H7 (cell line): ENCODE measurements at regions not wholly inside any gene's neighbourhood (a gene's known extent, or its start where the extent isn't known, plus 50 kb on each side); places are given as distances from the start of the nearest gene placed in this dataset.
A peak's percentile ranks its signal among the peaks of the same experiment; 100 is the strongest.

Experiments used
- DNase-seq: peaks from one replicate; pipeline ENCODE4 v3.0.0; 2012
- H3K27me3 ChIP-seq: 2 replicates; pipeline ENCODE4 v1.6.0; 2011; ENCODE audit warnings: mild to moderate bottlenecking, low read length; ENCODE audit not compliant: control insufficient read depth, insufficient read depth
- H3K36me3 ChIP-seq: replicated peaks from 2 replicates; pipeline ENCODE4 v1.5.1; 2011; ENCODE audit warnings: low read length; ENCODE audit not compliant: control insufficient read depth, insufficient read depth
- H3K4me3 ChIP-seq: 2 replicates; pipeline ENCODE4 v1.5.1; 2011; ENCODE audit warnings: low read depth, mild to moderate bottlenecking, control low read depth, low read length, moderate library complexity; ENCODE audit not compliant: insufficient read depth

GRCh38 chr17:71269201-71269600 lies 851.6 kb upstream of the SOX9 start:
- H3K36me3 ChIP-seq = no peaks in the 10 kb centered on the region
- no peak overlapping the region for H3K4me3 ChIP-seq
- no peak for DNase-seq
- no peaks in the 10 kb centered on the region for H3K27me3 ChIP-seq

- Histone ChIP-seq H3K4me3 (no peak overlapping the region), H3K27me3 (no peaks in the 10 kb centered on the region), H3K36me3 (no peaks in the 10 kb centered on the region)
- no peak for DNase-seq
These were observed 847.4 kb upstream of the SOX9 start for GRCh38 chr17:71273441-71273840.

- Histone ChIP-seq H3K36me3 (no peaks in the 10 kb centered on the region), H3K27me3 (no peaks in the 10 kb centered on the region), H3K4me3 (no peak overlapping the region)
- DNase-seq = no peak
These were observed 844.7 kb upstream of the SOX9 start for GRCh38 chr17:71276079-71276478.

- Histone ChIP-seq H3K36me3 (no peaks in the 10 kb centered on the region), H3K4me3 (no peak overlapping the region), H3K27me3 (peaks cover 34% of the 10 kb centered on the region)
- no peak for DNase-seq
These were observed 837.3 kb upstream of the SOX9 start for GRCh38 chr17:71283486-71283885.

- no peak overlapping the region for H3K4me3 ChIP-seq
- no peak for DNase-seq
- H3K36me3 ChIP-seq = no peaks in the 10 kb centered on the region
- peaks cover 37% of the 10 kb centered on the region for H3K27me3 ChIP-seq
These were observed 836.6 kb upstream of the SOX9 start for GRCh38 chr17:71284032-71284755.

- Histone ChIP-seq H3K27me3 (peaks cover 38% of the 10 kb centered on the region), H3K4me3 (no peak overlapping the region), H3K36me3 (no peaks in the 10 kb centered on the region)
- DNase-seq = peak; percentile 2
These were observed 834.2 kb upstream of the SOX9 start for GRCh38 chr17:71286625-71287024.

GRCh38 chr17:71287071-71287823 lies 833.6 kb upstream of the SOX9 start:
- peak; percentile 1 for DNase-seq
- no peak overlapping the region for H3K4me3 ChIP-seq
- peaks cover 38% of the 10 kb centered on the region for H3K27me3 ChIP-seq
- H3K36me3 ChIP-seq = no peaks in the 10 kb centered on the region

- DNase-seq = no peak
These were observed 828.8 kb upstream of the SOX9 start for GRCh38 chr17:71292006-71292405.

GRCh38 chr17:71296005-71296404 lies 824.8 kb upstream of the SOX9 start:
- DNase-seq = no peak
- Histone ChIP-seq H3K27me3 (no peaks in the 10 kb centered on the region), H3K4me3 (no peak overlapping the region), H3K36me3 (no peaks in the 10 kb centered on the region)

More at GRCh38 chr17:71292006-71292405, 828.8 kb upstream of the SOX9 start:
- no peak overlapping the region for H3K4me3 ChIP-seq
- no peaks in the 10 kb centered on the region for H3K36me3 ChIP-seq
- peaks cover 15% of the 10 kb centered on the region for H3K27me3 ChIP-seq

- no peak overlapping the region for H3K4me3 ChIP-seq
- no peak for DNase-seq
These were observed 819.8 kb upstream of the SOX9 start for GRCh38 chr17:71301063-71301462.

GRCh38 chr17:71302721-71303549 lies 817.9 kb upstream of the SOX9 start:
- Histone ChIP-seq H3K4me3 (no peak overlapping the region), H3K27me3 (no peaks in the 10 kb centered on the region), H3K36me3 (no peaks in the 10 kb centered on the region)
- no peak for DNase-seq

More at GRCh38 chr17:71301063-71301462, 819.8 kb upstream of the SOX9 start:
- Histone ChIP-seq H3K36me3 (no peaks in the 10 kb centered on the region), H3K27me3 (no peaks in the 10 kb centered on the region)

- H3K4me3 ChIP-seq = no peak overlapping the region
- H3K27me3 ChIP-seq = no peaks in the 10 kb centered on the region
- no peak for DNase-seq
These were observed 816.2 kb upstream of the SOX9 start for GRCh38 chr17:71304498-71305158.

GRCh38 chr17:71313866-71314265 lies 807.0 kb upstream of the SOX9 start:
- Histone ChIP-seq H3K4me3 (no peak overlapping the region), H3K36me3 (no peaks in the 10 kb centered on the region), H3K27me3 (no peaks in the 10 kb centered on the region)
- no peak for DNase-seq

More at GRCh38 chr17:71304498-71305158, 816.2 kb upstream of the SOX9 start:
- H3K36me3 ChIP-seq = no peaks in the 10 kb centered on the region

GRCh38 chr17:71315568-71315967 lies 805.3 kb upstream of the SOX9 start:
- no peaks in the 10 kb centered on the region for H3K36me3 ChIP-seq
- no peak overlapping the region for H3K4me3 ChIP-seq
- no peaks in the 10 kb centered on the region for H3K27me3 ChIP-seq
- no peak for DNase-seq
